ENCODE measurements at regions not wholly inside any gene's neighbourhood (a gene's known extent, or its start where the extent isn't known, plus 50 kb on each side); places are given as distances from the start of the nearest gene placed in this dataset.

- Histone ChIP-seq H3F3A (ENCODE audit: insufficient read depth, low read depth) (no peaks in the 10 kb centered on the region), H3K4me1 (replicated peaks; ENCODE audit: insufficient read depth) (no peaks in the 10 kb centered on the region), H3K9me3 (ENCODE audit: insufficient read depth, low read depth) (no peaks in the 10 kb centered on the region), H3K79me2 (ENCODE audit: low read depth) (no peaks in the 10 kb centered on the region), H3K36me3 (ENCODE audit: low read depth) (no peaks in the 10 kb centered on the region), H2AFZ (no peak overlapping the region), H3K27ac (no peak overlapping the region), H3K9me2 (ENCODE audit: insufficient read depth) (no peaks in the 10 kb centered on the region), H3K27me3 (ENCODE audit: insufficient read depth, low read depth) (peaks cover 23% of the 10 kb centered on the region), H3K4me2 (no peak overlapping the region), H4K20me1 (ENCODE audit: insufficient read depth) (no peaks in the 10 kb centered on the region), H3K4me3 (no peak overlapping the region)
- BruUV-seq (replicated peaks): no TSS peak
- POLR2A ChIA-PET (ENCODE audit: unreplicated experiment): no interaction called here
- no peak for DNase-seq
- TF ChIP-seq EZH2 (IDR thresholded peaks at IDR 0.05; ENCODE audit: low read depth): no peak
- TF ChIP-seq, protein P1, sequence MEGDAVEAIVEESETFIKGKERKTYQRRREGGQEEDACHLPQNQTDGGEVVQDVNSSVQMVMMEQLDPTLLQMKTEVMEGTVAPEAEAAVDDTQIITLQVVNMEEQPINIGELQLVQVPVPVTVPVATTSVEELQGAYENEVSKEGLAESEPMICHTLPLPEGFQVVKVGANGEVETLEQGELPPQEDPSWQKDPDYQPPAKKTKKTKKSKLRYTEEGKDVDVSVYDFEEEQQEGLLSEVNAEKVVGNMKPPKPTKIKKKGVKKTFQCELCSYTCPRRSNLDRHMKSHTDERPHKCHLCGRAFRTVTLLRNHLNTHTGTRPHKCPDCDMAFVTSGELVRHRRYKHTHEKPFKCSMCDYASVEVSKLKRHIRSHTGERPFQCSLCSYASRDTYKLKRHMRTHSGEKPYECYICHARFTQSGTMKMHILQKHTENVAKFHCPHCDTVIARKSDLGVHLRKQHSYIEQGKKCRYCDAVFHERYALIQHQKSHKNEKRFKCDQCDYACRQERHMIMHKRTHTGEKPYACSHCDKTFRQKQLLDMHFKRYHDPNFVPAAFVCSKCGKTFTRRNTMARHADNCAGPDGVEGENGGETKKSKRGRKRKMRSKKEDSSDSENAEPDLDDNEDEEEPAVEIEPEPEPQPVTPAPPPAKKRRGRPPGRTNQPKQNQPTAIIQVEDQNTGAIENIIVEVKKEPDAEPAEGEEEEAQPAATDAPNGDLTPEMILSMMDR (conservative IDR thresholded peaks at IDR 0.05): no peak
- intact Hi-C loops (cut with micrococcal nuclease; ENCODE audit: unreplicated experiment): no loop called here
- CTCF ChIA-PET: no interaction called here
Measured at GRCh38 chr15:98174841-98175240, 214.3 kb downstream of the ARRDC4 start.

GRCh38 chr15:98177966-98178592 is 217.6 kb downstream of the ARRDC4 start:
- H3K27me3 ChIP-seq (ENCODE audit: insufficient read depth, low read depth): peaks cover 24% of the 10 kb centered on the region
- H3K4me2 ChIP-seq: no peak overlapping the region
- ChIA-PET POLR2A (ENCODE audit: unreplicated experiment) (no interaction called here), CTCF (interaction anchor here (1.1 kb wide), 1 partner anchor 142 kb away, joined by 3 read pairs; no protein-coding TSS in a partner anchor)
- no peak overlapping the region for H3K4me3 ChIP-seq
- H3F3A ChIP-seq (ENCODE audit: insufficient read depth, low read depth): no peaks in the 10 kb centered on the region
- peak; percentile 20 to 55 for DNase-seq
- no peak overlapping the region for H2AFZ ChIP-seq
- H4K20me1 ChIP-seq (ENCODE audit: insufficient read depth): no peaks in the 10 kb centered on the region
- TF ChIP-seq, protein P1 (conservative IDR thresholded peaks at IDR 0.05): peak; percentile 66
- no peak for TF ChIP-seq EZH2 (IDR thresholded peaks at IDR 0.05; ENCODE audit: low read depth)
- H3K79me2 ChIP-seq (ENCODE audit: low read depth): no peaks in the 10 kb centered on the region
- BruUV-seq (replicated peaks): no TSS peak
- H3K9me2 ChIP-seq (ENCODE audit: insufficient read depth): no peaks in the 10 kb centered on the region; the same call in 1 of the 2 replicates
- no peaks in the 10 kb centered on the region for H3K9me3 ChIP-seq (ENCODE audit: insufficient read depth, low read depth)
- no peaks in the 10 kb centered on the region for H3K36me3 ChIP-seq (ENCODE audit: low read depth)
- no peaks in the 10 kb centered on the region for H3K4me1 ChIP-seq (replicated peaks; ENCODE audit: insufficient read depth)
- no peak overlapping the region for H3K27ac ChIP-seq
- intact Hi-C loops (cut with micrococcal nuclease; ENCODE audit: unreplicated experiment): loop anchor here (1.0 kb wide), 1 partner anchor 274 kb away; no protein-coding TSS in a partner anchor

DNA sequence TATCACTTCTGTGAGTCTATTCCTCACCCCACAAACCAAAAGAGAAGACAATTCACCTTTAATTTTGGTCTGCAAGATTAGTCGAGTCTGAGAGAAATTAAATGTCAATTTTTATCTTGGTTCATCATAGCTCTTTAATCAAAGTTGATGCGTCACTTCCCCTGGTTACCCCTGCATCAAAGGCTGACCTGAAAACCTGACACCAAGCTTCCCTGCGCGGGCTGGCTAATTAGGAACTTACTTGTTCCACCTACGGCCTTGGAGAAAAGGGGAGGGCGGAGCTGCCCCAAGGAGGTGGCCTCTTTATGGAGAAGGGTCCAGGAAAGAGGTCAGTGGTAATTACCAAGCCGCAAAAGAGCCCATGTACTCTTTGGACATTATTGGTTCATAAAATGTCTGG is 218.4 kb downstream of the ARRDC4 start:
- no peak overlapping the region for H3K4me2 ChIP-seq
- H3F3A ChIP-seq (ENCODE audit: insufficient read depth, low read depth): no peaks in the 10 kb centered on the region
- POLR2A ChIA-PET (ENCODE audit: unreplicated experiment): no interaction called here
- H4K20me1 ChIP-seq (ENCODE audit: insufficient read depth): no peaks in the 10 kb centered on the region
- no peaks in the 10 kb centered on the region for H3K4me1 ChIP-seq (replicated peaks; ENCODE audit: insufficient read depth)
- H3K9me3 ChIP-seq (ENCODE audit: insufficient read depth, low read depth): no peaks in the 10 kb centered on the region
- no peaks in the 10 kb centered on the region for H3K36me3 ChIP-seq (ENCODE audit: low read depth)
- intact Hi-C loops (cut with micrococcal nuclease; ENCODE audit: unreplicated experiment): loop anchor here (1.0 kb wide), 1 partner anchor 275 kb away; no protein-coding TSS in a partner anchor
- no peaks in the 10 kb centered on the region; the same call in 1 of the 2 replicates for H3K9me2 ChIP-seq (ENCODE audit: insufficient read depth)
- BruUV-seq (replicated peaks): no TSS peak
- H3K27ac ChIP-seq: no peak overlapping the region
- no peaks in the 10 kb centered on the region for H3K79me2 ChIP-seq (ENCODE audit: low read depth)
- H3K4me3 ChIP-seq: no peak overlapping the region
- CTCF ChIA-PET: no interaction called here
- no peak for TF ChIP-seq EZH2 (IDR thresholded peaks at IDR 0.05; ENCODE audit: low read depth)
- TF ChIP-seq, protein P1 (conservative IDR thresholded peaks at IDR 0.05): no peak
- peaks cover 30% of the 10 kb centered on the region for H3K27me3 ChIP-seq (ENCODE audit: insufficient read depth, low read depth)
- H2AFZ ChIP-seq: no peak overlapping the region
- no peak for DNase-seq
